Lung (tissue), 11 donors: ENCODE measurements at regions not wholly inside any gene's neighbourhood (a gene's known extent, or its start where the extent isn't known, plus 50 kb on each side); places are given as distances from the start of the nearest gene placed in this dataset.

Source experiments
- ATAC-seq: fragments of 200-7000 bp; cut with Tn5 transposase; one replicate; pipeline ENCODE4 v1.9.1; 2020; ENCODE audit warnings: moderate number of reproducible peaks; ENCODE audit not compliant: insufficient read depth, low FRiP score
- DNase-seq, 3 donors: peaks; one replicate each; pipeline ENCODE4 v3.0.0-alpha.2; 2013 to 2017
- H3K27ac ChIP-seq, 2 donors: one replicate each; pipeline ENCODE4 v1.5.1; 2013; ENCODE audit warnings: mild to moderate bottlenecking in 2 of 2, moderate library complexity in 2 of 2, control low read depth in 1 of 2, inconsistent platforms in 1 of 2, low read depth in 1 of 2, low read length in 1 of 2
- H3K27me3 ChIP-seq, 3 donors: one replicate each; pipeline ENCODE4 v1.5.1; 2013; ENCODE audit warnings: low read length in 2 of 3; ENCODE audit not compliant: control insufficient read depth in 3 of 3, insufficient read depth in 3 of 3
- H3K36me3 ChIP-seq, 4 donors: one replicate each; pipeline ENCODE4 v1.5.1; 2013; ENCODE audit warnings: low read length in 4 of 4, mild to moderate bottlenecking in 1 of 4, moderate library complexity in 1 of 4; ENCODE audit not compliant: control insufficient read depth in 4 of 4, insufficient read depth in 4 of 4
- H3K4me1 ChIP-seq, 5 donors: one replicate each; pipeline ENCODE4 v1.5.1; 2013; ENCODE audit warnings: low read length in 5 of 5, mild to moderate bottlenecking in 2 of 5, moderate library complexity in 1 of 5; ENCODE audit not compliant: control insufficient read depth in 5 of 5, insufficient read depth in 5 of 5
- H3K4me3 ChIP-seq: one replicate; pipeline ENCODE4 v1.5.1; 2013; ENCODE audit warnings: mild to moderate bottlenecking, control low read depth, moderate library complexity
- H3K9ac ChIP-seq, 2 donors: one replicate each; pipeline ENCODE4 v1.5.1; 2013; ENCODE audit warnings: low read length in 2 of 2, control low read depth in 1 of 2; ENCODE audit not compliant: insufficient read depth in 1 of 2
- H3K9me3 ChIP-seq, 4 donors: one replicate each; pipeline ENCODE4 v1.5.1; 2013; ENCODE audit warnings: low read length in 3 of 4, mild to moderate bottlenecking in 1 of 4, moderate library complexity in 1 of 4; ENCODE audit not compliant: control insufficient read depth in 4 of 4, insufficient read depth in 3 of 4
- CTCF ChIP-seq: IDR thresholded peaks from 2 replicates; pipeline ENCODE4 v1.5.1; 2012; ENCODE audit warnings: mild to moderate bottlenecking; ENCODE audit errors: control extremely low read depth, extremely low read depth
- WGBS, 2 donors: extraction: QIAGEN DNeasy Blood & Tissue Kit; methylation state at CpG; one replicate each; pipeline ENCODE4 v1.1.7; 2013; 5-methylcytosine and 5-hydroxymethylcytosine counted together
- donor health status: control.
- donor health status: control.
- donor health status: Bipolar disorder and iron deficiency.
- donor health status: healthy.
- donor health status: DM: yes; HTN: yes; CAD: no.

- peaks cover 0 to 5% (median 0%) of the 10 kb centered on the region in 4 donors for H3K9me3 ChIP-seq
- H3K4me1 ChIP-seq, result no peaks in the 10 kb centered on the region
- H3K4me3 ChIP-seq, result no peak overlapping the region
- ATAC-seq (no peak), DNase-seq (no peak)
- H3K36me3 ChIP-seq, result no peaks in the 10 kb centered on the region
- H3K27ac ChIP-seq, result no peak overlapping the region
- no peak for TF ChIP-seq CTCF
- no peak overlapping the region for H3K9ac ChIP-seq
- no peaks in the 10 kb centered on the region for H3K27me3 ChIP-seq
These were observed 119.9 kb upstream of the LHX8 start for GRCh38 chr1:75014250-75014649.

- Histone ChIP-seq H3K36me3 (no peaks in the 10 kb centered on the region), H3K4me1 (no peaks in the 10 kb centered on the region), H3K9ac (no peak overlapping the region), H3K9me3 (peaks cover 0 to 3% (median 0%) of the 10 kb centered on the region in 4 donors), H3K4me3 (no peak overlapping the region), H3K27ac (no peak overlapping the region), H3K27me3 (no peaks in the 10 kb centered on the region)
- ATAC-seq (no peak), DNase-seq (no peak)
- TF ChIP-seq CTCF, result no peak
- WGBS, 2 donors, result 82 to 86% methylated on average over 1 of the region's 1 CpG
These were observed 111.2 kb upstream of the LHX8 start for GRCh38 chr1:75023005-75023404.

GRCh38 chr1:75034376-75034775 lies 99.8 kb upstream of the LHX8 start:
- no peak for TF ChIP-seq CTCF
- DNase-seq (no peak), ATAC-seq (peak; percentile 11)
- Histone ChIP-seq H3K36me3 (no peaks in the 10 kb centered on the region), H3K9ac (no peak overlapping the region), H3K4me1 (no peaks in the 10 kb centered on the region), H3K9me3 (peaks cover 0 to 16% (median 0%) of the 10 kb centered on the region in 4 donors), H3K4me3 (no peak overlapping the region), H3K27me3 (no peaks in the 10 kb centered on the region), H3K27ac (no peak overlapping the region)
- 55 to 74% methylated on average over 3 of the region's 3 CpGs for WGBS, 2 donors

- Histone ChIP-seq H3K4me1 (no peaks in the 10 kb centered on the region), H3K4me3 (no peak overlapping the region), H3K9ac (no peak overlapping the region), H3K36me3 (no peaks in the 10 kb centered on the region), H3K9me3 (peaks cover 0 to 19% (median 0%) of the 10 kb centered on the region in 4 donors), H3K27ac (no peak overlapping the region), H3K27me3 (no peaks in the 10 kb centered on the region)
- TF ChIP-seq CTCF, result no peak
- DNase-seq, result no peak
- WGBS, 2 donors, result 82 to 88% methylated on average over 4 of the region's 4 CpGs
- no peak for ATAC-seq
These were observed 98.7 kb upstream of the LHX8 start for GRCh38 chr1:75035536-75035935.
